Uterus (tissue), 3 donors: ENCODE measurements at regions not wholly inside any gene's neighbourhood (a gene's known extent, or its start where the extent isn't known, plus 50 kb on each side); places are given as distances from the start of the nearest gene placed in this dataset.

ENCODE experiments used
- DNase-seq, 2 donors: peaks; one replicate each; pipeline ENCODE4 v3.0.0-alpha.2; 2019 to 2020
- H3K27ac ChIP-seq, 2 donors: fragments of 200-600 bp; sonication (generic); 1 replicate in 1 of 2; 2 replicates in 1 of 2; pipeline ENCODE4 v1.5.1; 2016 to 2018
- H3K27me3 ChIP-seq, 2 donors: fragments of 200-600 bp; sonication (generic); one replicate each; pipeline ENCODE4 v1.5.1; 2018 to 2019; ENCODE audit warnings: control low read depth in 1 of 2
- H3K36me3 ChIP-seq, 2 donors: fragments of 200-600 bp; sonication (generic); one replicate each; pipeline ENCODE4 v1.5.1; 2019; ENCODE audit warnings: control low read depth in 1 of 2
- H3K4me1 ChIP-seq, 2 donors: fragments of 200-600 bp; sonication (generic); one replicate each; pipeline ENCODE4 v1.5.1; 2018 to 2019; ENCODE audit warnings: control low read depth in 1 of 2
- H3K4me3 ChIP-seq, 2 donors: fragments of 200-600 bp; sonication (generic); 1 replicate in 1 of 2; 2 replicates in 1 of 2; pipeline ENCODE4 v1.5.1; 2018 to 2019; ENCODE audit warnings: mild to moderate bottlenecking in 1 of 2
- H3K9me3 ChIP-seq, 2 donors: fragments of 200-600 bp; sonication (generic); one replicate each; pipeline ENCODE4 v1.5.1; 2019; ENCODE audit warnings: control low read depth in 1 of 2
- CTCF ChIP-seq, 4 experiments: fragments of 200-600 bp in 2 of 4; fragments of 450-650 bp in 2 of 4; sonication (generic) in 2 of 4; IDR thresholded peaks; one replicate each; pipeline ENCODE4 v1.5.1; 2016 to 2019; ENCODE audit warnings: antibody characterized with exemption in 4 of 4, mild to moderate bottlenecking in 2 of 4, moderate library complexity in 1 of 4
- POLR2A ChIP-seq, 2 donors: fragments of 450-650 bp; IDR thresholded peaks; one replicate each; pipeline ENCODE4 v1.6.1; 2016; ENCODE audit warnings: antibody characterized with exemption in 2 of 2, mild to moderate bottlenecking in 1 of 2, moderate library complexity in 1 of 2
- intact Hi-C: fragments of 100-400 bp; cut with DNase I; formaldehyde crosslinking; loops from one replicate; pipeline ENCODE4 v1.15.1; 2023; ENCODE audit warnings: low total_unique reads
- donor health status: DM: yes; HTN: yes; CAD: no.

GRCh38 chr14:87824266-87824665, 168.7 kb downstream of the GALC start:
- H3K9me3 ChIP-seq, result no peaks in the 10 kb centered on the region
- intact Hi-C loops, result no loop called here
- TF ChIP-seq CTCF (IDR thresholded peaks at IDR 0.05), result no peak
- TF ChIP-seq POLR2A (IDR thresholded peaks at IDR 0.05), result no peak
- H3K36me3 ChIP-seq, result no peaks in the 10 kb centered on the region
- H3K27me3 ChIP-seq, result no peaks in the 10 kb centered on the region
- no peak overlapping the region for H3K27ac ChIP-seq
- no peaks in the 10 kb centered on the region for H3K4me1 ChIP-seq
- H3K4me3 ChIP-seq, result no peak overlapping the region
- DNase-seq, result no peak

GRCh38 chr14:87816416-87816815, 176.6 kb downstream of the GALC start:
- Histone ChIP-seq H3K4me1 (no peaks in the 10 kb centered on the region), H3K9me3 (no peaks in the 10 kb centered on the region), H3K36me3 (no peaks in the 10 kb centered on the region), H3K27ac (no peak overlapping the region), H3K4me3 (no peak overlapping the region), H3K27me3 (no peaks in the 10 kb centered on the region)
- intact Hi-C loops, result no loop called here
- no peak for TF ChIP-seq POLR2A (IDR thresholded peaks at IDR 0.05)
- TF ChIP-seq CTCF (IDR thresholded peaks at IDR 0.05), result no peak
- DNase-seq, result no peak

- Histone ChIP-seq H3K4me3 (no peak overlapping the region), H3K36me3 (no peaks in the 10 kb centered on the region), H3K27me3 (no peaks in the 10 kb centered on the region), H3K27ac (no peak overlapping the region), H3K4me1 (no peaks in the 10 kb centered on the region), H3K9me3 (no peaks in the 10 kb centered on the region)
- DNase-seq, result no peak
- intact Hi-C loops, result no loop called here
- TF ChIP-seq CTCF (IDR thresholded peaks at IDR 0.05), result no peak
- no peak for TF ChIP-seq POLR2A (IDR thresholded peaks at IDR 0.05)
Measured at GRCh38 chr14:87815121-87815520, 177.9 kb downstream of the GALC start.

GRCh38 chr14:87813686-87814085, 179.3 kb downstream of the GALC start:
- no peaks in the 10 kb centered on the region for H3K27me3 ChIP-seq
- TF ChIP-seq POLR2A (IDR thresholded peaks at IDR 0.05) (no peak), CTCF (IDR thresholded peaks at IDR 0.05) (no peak)
- H3K4me3 ChIP-seq, result no peak overlapping the region
- no peak overlapping the region for H3K27ac ChIP-seq
- intact Hi-C loops, result no loop called here
- no peaks in the 10 kb centered on the region for H3K36me3 ChIP-seq
- no peaks in the 10 kb centered on the region for H3K9me3 ChIP-seq
- no peak for DNase-seq
- no peaks in the 10 kb centered on the region for H3K4me1 ChIP-seq

GRCh38 chr14:87813211-87813610, 179.8 kb downstream of the GALC start:
- Histone ChIP-seq H3K36me3 (no peaks in the 10 kb centered on the region), H3K4me1 (no peaks in the 10 kb centered on the region), H3K27ac (no peak overlapping the region), H3K4me3 (no peak overlapping the region), H3K9me3 (no peaks in the 10 kb centered on the region), H3K27me3 (no peaks in the 10 kb centered on the region)
- no peak for TF ChIP-seq CTCF (IDR thresholded peaks at IDR 0.05)
- TF ChIP-seq POLR2A (IDR thresholded peaks at IDR 0.05), result no peak
- intact Hi-C loops, result no loop called here
- DNase-seq, result no peak
